ENCODE measurements at regions not wholly inside any gene's neighbourhood (a gene's known extent, or its start where the extent isn't known, plus 50 kb on each side); places are given as distances from the start of the nearest gene placed in this dataset.
"Not testable (repeated sequence)": the region's sequence is repeated elsewhere in the genome, so short reads cannot be mapped to it uniquely, and the experiment has no call there.

DNA sequence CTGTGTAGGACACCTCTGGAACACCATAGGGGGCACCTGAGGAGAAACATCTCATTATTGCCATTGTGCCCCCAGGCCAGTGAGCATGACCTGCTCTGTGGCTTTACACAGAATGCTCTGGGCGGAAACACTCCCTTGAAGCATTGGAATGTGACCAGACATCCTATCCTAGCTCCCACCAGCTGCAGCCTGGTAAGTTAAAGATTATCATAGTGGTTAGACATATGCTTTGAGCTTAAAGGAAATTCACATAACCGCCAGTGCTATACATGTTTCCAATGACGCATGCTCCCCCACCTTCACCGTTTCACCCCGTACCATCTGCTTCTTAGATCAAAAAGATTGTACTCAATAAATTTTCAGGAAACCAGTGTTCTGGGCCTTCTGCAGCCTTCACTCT lies 217.7 kb upstream of the CENPE start:
- DNase-seq (ENCODE audit: low spot score) = no peak

GRCh38 chr4:103412646-103413045 lies 214.5 kb upstream of the CENPE start:
- not testable (repeated sequence) for DNase-seq (ENCODE audit: low spot score)

- DNase-seq (ENCODE audit: low spot score) = no peak
Observed at GRCh38 chr4:103410386-103410785, 212.2 kb upstream of the CENPE start.

- DNase-seq (ENCODE audit: low spot score) = no peak
Observed at GRCh38 chr4:103405415-103405814, 207.3 kb upstream of the CENPE start.

DNA sequence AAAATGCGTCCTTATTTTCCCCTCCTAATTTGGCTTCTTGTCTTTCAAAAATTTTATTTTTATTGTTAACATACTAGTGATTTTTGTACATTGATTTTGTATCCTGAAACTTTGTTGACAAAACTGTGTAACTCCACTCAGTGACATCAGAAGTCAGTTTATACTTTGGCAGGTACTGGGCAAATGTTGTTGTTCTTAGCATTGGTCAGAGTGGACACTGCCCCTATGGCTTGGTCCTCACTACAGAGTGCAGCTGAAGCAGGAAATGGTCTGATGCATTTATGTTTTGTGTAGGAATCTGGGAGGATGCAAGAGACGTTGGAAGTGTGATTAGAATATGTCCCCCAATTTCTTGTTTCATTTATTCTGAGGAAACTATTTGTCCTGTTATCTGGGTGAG lies 205.5 kb upstream of the CENPE start:
- no peak for DNase-seq (ENCODE audit: low spot score)

GRCh38 chr4:103402198-103402597 lies 204.1 kb upstream of the CENPE start:
- DNase-seq (ENCODE audit: low spot score) = no peak

GRCh38 chr4:103400405-103400804 lies 202.3 kb upstream of the CENPE start:
- no peak for DNase-seq (ENCODE audit: low spot score)

DNA sequence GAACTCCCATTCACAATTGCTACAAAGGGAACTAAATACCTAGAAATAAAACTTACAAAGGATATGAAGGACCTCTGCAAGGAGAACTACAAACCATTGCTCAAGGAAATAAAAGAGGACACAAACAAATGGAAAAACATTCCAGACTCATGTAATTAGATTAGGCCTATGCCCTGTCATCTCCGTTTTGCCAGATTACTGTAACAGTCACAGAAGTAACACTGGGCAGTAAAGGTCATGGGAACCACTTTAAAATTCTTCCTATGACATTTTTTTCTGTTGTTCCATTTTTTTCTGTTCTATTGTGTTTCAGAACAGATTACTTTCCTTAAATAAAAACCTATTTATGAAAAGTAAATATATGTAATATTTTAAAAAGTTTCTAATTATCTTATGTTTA lies 199.4 kb upstream of the CENPE start:
- no peak for DNase-seq (ENCODE audit: low spot score)

- not testable (repeated sequence) for DNase-seq (ENCODE audit: low spot score)
Observed at GRCh38 chr4:103387508-103388011, 189.4 kb upstream of the CENPE start.

GRCh38 chr4:103385565-103385964 lies 187.4 kb upstream of the CENPE start:
- not testable (repeated sequence) for DNase-seq (ENCODE audit: low spot score)

- DNase-seq (ENCODE audit: low spot score) = no peak
Observed at GRCh38 chr4:103375278-103375677, 177.1 kb upstream of the CENPE start.

GRCh38 chr4:103374758-103375157 lies 176.6 kb upstream of the CENPE start:
- DNase-seq (ENCODE audit: low spot score) = no peak

DNA sequence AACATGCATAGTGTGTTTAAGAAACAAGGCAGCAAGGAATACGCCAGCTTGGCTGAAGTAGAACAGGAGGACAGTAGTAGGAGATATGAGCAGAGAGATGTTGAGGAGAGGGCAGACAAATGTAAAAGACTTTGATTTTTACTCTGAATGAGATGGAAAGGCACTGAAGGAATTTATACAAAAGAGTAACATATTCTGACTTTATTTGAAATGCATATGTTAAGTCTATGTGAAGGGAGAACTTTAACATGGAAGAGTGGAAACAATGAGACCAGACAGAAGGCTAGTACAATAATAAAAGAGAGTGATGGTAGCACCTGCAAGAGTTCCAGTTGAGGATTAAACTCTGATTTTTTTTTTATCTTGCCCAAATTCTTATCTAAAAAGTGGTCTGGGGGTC lies 176.2 kb upstream of the CENPE start:
- DNase-seq (ENCODE audit: low spot score) = no peak

DNA sequence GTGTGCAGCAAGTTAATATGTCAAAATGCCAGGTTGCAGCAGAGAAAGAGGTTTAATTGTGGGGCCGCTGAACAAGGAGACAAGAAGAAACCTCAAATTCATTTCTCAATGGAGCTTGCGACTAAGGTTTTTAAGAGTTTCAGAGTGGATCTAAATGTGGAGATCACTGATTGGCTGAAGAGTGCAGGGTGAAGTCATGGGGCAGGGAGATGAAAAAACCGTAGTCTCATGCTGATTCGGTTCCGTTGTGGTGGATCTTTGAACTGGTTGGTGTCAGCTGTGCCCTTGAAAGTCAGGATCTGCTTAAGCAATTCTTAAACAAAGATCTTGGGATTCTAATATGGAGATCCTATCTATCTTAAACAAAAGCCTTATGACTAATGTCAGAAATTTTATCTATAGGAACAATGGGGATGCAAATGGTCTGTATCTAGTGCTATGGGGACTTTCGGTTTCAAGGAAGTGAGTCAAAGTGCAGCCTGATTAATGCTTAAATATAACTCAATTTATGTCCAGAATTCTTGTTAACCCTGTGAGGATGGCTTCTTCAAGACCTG lies 173.9 kb upstream of the CENPE start:
- no peak for DNase-seq (ENCODE audit: low spot score)

DNA sequence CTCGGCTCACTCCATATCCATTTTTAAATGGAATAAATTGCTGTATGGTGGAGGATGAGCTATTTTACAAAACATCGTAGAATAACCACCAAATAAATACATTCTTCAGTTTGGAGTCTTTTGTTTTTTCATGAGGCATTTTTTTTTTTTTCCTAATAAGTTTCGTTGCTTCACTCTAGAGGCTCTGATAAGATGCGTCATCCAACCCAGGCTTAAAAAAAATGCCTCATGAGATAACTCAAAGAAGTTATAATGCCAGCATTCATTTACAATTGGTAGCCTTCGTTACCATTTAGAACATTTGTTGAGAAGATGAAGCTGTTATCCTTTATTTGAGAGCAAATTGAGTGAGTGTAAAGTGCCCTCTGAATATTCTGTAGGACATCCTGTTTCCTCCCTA lies 172.2 kb upstream of the CENPE start:
- no peak for DNase-seq (ENCODE audit: low spot score)

DNA sequence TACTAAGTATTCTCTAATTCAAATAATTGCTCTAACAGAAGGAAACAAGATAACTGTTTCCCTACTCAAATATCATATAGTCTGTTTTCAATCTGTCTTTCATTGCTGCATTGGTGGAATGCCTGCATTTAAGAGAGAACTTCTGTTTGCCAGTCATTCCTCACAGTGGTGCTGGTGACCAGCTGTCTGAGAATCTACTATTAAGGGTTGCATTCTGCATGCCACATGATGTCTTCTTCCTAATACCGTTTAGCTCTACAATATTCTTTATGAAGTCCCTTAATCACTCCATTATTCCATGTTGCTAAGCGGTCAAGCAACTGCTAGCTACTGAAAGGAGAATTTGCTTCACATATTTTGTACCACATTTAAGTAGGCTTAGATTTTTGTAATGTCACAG lies 167.1 kb upstream of the CENPE start:
- no peak for DNase-seq (ENCODE audit: low spot score)

GRCh38 chr4:103364083-103364482 lies 165.9 kb upstream of the CENPE start:
- no peak for DNase-seq (ENCODE audit: low spot score)

GRCh38 chr4:103361926-103362325 lies 163.8 kb upstream of the CENPE start:
- no peak for DNase-seq (ENCODE audit: low spot score)

- no peak for DNase-seq (ENCODE audit: low spot score)
Observed at GRCh38 chr4:103359900-103360299, 161.8 kb upstream of the CENPE start.

GRCh38 chr4:103354006-103354405 lies 155.9 kb upstream of the CENPE start:
- no peak for DNase-seq (ENCODE audit: low spot score)

DNA sequence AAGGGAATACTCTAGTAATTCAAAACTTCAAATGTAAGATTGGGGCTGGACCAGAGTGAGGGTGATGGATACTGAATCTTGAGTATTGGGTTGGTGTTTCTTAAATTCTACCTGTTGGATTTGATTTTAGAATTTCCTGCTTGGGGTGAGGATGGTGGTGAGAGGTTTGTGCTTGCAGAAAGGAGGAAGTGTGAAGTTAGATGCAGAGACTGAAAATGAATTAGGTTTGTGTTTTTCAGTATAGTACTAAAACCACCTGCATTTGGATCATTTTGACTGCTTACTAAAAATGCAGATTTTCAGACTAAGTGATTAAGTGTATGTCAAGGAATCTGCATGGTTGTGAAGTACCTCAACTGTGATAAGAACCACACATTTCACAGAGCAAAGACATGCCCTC lies 131.5 kb upstream of the CENPE start:
- DNase-seq (ENCODE audit: low spot score) = no peak

- no peak for DNase-seq (ENCODE audit: low spot score)
Observed at GRCh38 chr4:103324811-103325210, 126.7 kb upstream of the CENPE start.

DNA sequence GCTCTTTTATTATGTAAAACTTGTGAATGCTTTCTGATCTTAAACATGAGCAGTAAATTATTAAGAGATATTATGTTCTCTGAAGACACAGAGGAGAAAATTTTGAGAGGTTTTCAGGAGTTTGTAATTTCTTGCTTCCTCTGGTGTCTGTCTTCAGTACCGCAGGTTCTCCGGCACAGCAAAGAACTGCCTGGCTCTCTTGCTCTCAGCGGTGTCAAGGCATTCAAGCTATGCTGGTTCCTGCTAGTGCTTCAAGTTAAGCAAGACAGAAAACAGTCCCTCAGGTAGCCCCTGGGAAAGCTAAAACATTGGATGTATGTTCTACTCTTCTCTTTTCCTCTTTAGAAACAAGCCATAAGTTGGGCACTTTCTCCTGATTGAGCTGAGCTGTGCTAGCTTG lies 120.2 kb upstream of the CENPE start:
- DNase-seq (ENCODE audit: low spot score) = no peak

DNA sequence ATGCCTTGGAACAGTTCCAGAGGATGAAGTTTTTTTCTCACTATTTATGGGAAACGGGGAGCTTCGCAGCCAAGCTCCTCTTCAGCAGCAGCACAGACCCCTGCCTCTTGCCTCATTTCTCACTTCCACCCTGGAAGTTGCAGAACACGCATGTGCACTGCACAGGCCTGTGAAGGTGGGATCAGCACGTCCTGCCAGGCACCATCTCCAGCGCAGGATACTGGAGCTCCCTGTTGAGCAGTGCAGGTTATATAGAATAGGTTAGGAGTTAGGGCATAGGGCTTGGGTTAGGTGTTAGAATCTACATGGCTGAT lies 110.1 kb upstream of the CENPE start:
- no peak for DNase-seq (ENCODE audit: low spot score)
